ENCODE measurements at regions not wholly inside any gene's neighbourhood (a gene's known extent, or its start where the extent isn't known, plus 50 kb on each side); places are given as distances from the start of the nearest gene placed in this dataset.

DNA sequence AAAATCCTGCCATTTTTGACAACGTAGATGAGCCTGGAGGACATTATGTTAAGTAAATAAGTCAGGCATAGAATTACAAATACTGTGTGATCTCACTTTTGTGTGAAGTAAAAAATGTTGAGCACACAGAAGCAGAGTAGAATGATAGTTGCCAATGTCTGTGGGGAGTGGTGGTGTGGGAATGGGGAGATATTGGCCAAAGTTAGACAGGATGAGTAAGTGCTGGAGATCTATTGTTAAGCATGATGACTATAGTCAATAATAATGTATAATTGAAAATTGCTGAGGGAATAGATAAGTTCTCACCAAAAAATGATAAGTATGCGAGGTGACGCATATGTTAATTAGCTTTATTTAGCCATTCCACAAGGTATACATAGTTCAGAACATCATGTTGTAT, 92.0 kb downstream of the GPR85 start:
- ChIA-PET RAD21 (ENCODE audit: low non-redundant PET in 1 of 2, low total read pairs in 2 of 2, uncharacterized antibody in 2 of 2, unreplicated experiment in 2 of 2) (no interaction called here), POLR2A (no interaction called here), CTCF (no interaction called here)
- Histone ChIP-seq H3K27ac (ENCODE audit: low read depth, low read length) (no peak overlapping the region), H2AFZ (ENCODE audit: low read depth, low read length, poor library complexity, severe bottlenecking) (no peak overlapping the region), H3K9ac (ENCODE audit: low read length) (no peak overlapping the region), H3K36me3 (ENCODE audit: control insufficient read depth in 1 of 2, insufficient read depth in 2 of 2, low read length in 2 of 2) (no peaks in the 10 kb centered on the region), H3K79me2 (ENCODE audit: insufficient read depth, low read length) (no peaks in the 10 kb centered on the region), H4K20me1 (ENCODE audit: insufficient read depth) (no peaks in the 10 kb centered on the region), H3K4me2 (ENCODE audit: low read length) (no peak overlapping the region), H3K27me3 (ENCODE audit: insufficient read depth, low read length) (no peaks in the 10 kb centered on the region), H3K4me3 (replicated peaks in 1 of 2; ENCODE audit: low read depth in 1 of 2, low read length in 2 of 2) (no peak overlapping the region), H3K9me2 (ENCODE audit: insufficient read depth) (no peaks in the 10 kb centered on the region), H3K4me1 (ENCODE audit: control insufficient read depth in 1 of 2, insufficient read depth in 2 of 2, low read length in 2 of 2) (no peaks in the 10 kb centered on the region), H3K9me3 (ENCODE audit: control insufficient read depth in 1 of 2, insufficient read depth in 1 of 2, low read depth in 1 of 2, low read length in 2 of 2) (no peaks in the 10 kb centered on the region)
- DNase-seq (ENCODE audit: low read depth, low spot score) = no peak
- BruUV-seq (replicated peaks) = no TSS peak
- intact Hi-C loops (cut with micrococcal nuclease) = no loop called here
- no peak for ATAC-seq
- TF ChIP-seq RAD21 (IDR thresholded peaks at IDR 0.05; ENCODE audit: low read depth) (no peak), POLR2AphosphoS5 (IDR thresholded peaks at IDR 0.05; ENCODE audit: low read depth, low read length) (no peak), SP1 (IDR thresholded peaks at IDR 0.05; ENCODE audit: low read depth) (no peak), TCF7L2 (IDR thresholded peaks at IDR 0.05; ENCODE audit: borderline replicate concordance, extremely low read depth, insufficient read depth, insufficient read length) (no peak), ZNF274 (IDR thresholded peaks at IDR 0.05; ENCODE audit: low read depth, low read length) (no peak), SIN3A (IDR thresholded peaks at IDR 0.05; ENCODE audit: low read depth) (no peak), POLR2A (IDR thresholded peaks at IDR 0.05; ENCODE audit: borderline replicate concordance, extremely low read depth, insufficient read depth, insufficient read length) (no peak)
- TF ChIP-seq, protein P1, sequence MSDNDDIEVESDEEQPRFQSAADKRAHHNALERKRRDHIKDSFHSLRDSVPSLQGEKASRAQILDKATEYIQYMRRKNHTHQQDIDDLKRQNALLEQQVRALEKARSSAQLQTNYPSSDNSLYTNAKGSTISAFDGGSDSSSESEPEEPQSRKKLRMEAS (IDR thresholded peaks at IDR 0.05) = no peak
- TF ChIP-seq, protein P2, sequence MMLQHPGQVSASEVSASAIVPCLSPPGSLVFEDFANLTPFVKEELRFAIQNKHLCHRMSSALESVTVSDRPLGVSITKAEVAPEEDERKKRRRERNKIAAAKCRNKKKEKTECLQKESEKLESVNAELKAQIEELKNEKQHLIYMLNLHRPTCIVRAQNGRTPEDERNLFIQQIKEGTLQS (IDR thresholded peaks at IDR 0.05) = no peak

DNA sequence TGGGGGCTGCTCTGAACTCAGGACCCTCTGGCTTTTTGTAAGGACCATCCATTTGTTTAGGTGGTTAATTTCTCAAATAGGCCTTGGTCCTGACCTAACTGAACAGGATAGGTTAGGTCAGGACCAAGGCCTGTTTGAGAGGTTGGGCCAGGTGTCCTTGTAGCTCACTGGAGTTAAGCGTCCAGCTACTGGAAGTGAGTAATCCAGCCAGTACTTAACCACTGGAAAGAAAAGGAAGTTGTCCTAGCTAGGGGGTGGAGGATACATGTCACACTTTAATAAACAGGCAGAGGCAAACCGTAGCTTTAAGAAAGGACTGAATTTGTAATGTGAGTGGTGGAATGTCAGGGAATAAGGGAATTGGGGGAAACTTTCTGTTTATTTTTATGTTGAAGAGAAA, 96.0 kb downstream of the GPR85 start:
- Histone ChIP-seq H3K4me1 (ENCODE audit: control insufficient read depth in 1 of 2, insufficient read depth in 2 of 2, low read length in 2 of 2) (no peaks in the 10 kb centered on the region), H3K4me3 (replicated peaks in 1 of 2; ENCODE audit: low read depth in 1 of 2, low read length in 2 of 2) (no peak overlapping the region), H4K20me1 (ENCODE audit: insufficient read depth) (no peaks in the 10 kb centered on the region), H3K79me2 (ENCODE audit: insufficient read depth, low read length) (no peaks in the 10 kb centered on the region), H3K36me3 (ENCODE audit: control insufficient read depth in 1 of 2, insufficient read depth in 2 of 2, low read length in 2 of 2) (no peaks in the 10 kb centered on the region), H3K27ac (ENCODE audit: low read depth, low read length) (no peak overlapping the region), H3K9me3 (ENCODE audit: control insufficient read depth in 1 of 2, insufficient read depth in 1 of 2, low read depth in 1 of 2, low read length in 2 of 2) (no peaks in the 10 kb centered on the region), H3K27me3 (ENCODE audit: insufficient read depth, low read length) (no peaks in the 10 kb centered on the region), H2AFZ (ENCODE audit: low read depth, low read length, poor library complexity, severe bottlenecking) (no peak overlapping the region), H3K4me2 (ENCODE audit: low read length) (no peak overlapping the region), H3K9ac (ENCODE audit: low read length) (no peak overlapping the region), H3K9me2 (ENCODE audit: insufficient read depth) (no peaks in the 10 kb centered on the region)
- ChIA-PET POLR2A (no interaction called here), CTCF (no interaction called here), RAD21 (ENCODE audit: low non-redundant PET in 1 of 2, low total read pairs in 2 of 2, uncharacterized antibody in 2 of 2, unreplicated experiment in 2 of 2) (no interaction called here)
- DNase-seq (ENCODE audit: low read depth, low spot score) (no peak), ATAC-seq (no peak)
- BruUV-seq (replicated peaks) = no TSS peak
- intact Hi-C loops (cut with micrococcal nuclease) = no loop called here
- TF ChIP-seq YY1 (IDR thresholded peaks at IDR 0.05; ENCODE audit: extremely low read depth, insufficient replicate concordance, low read depth, low read length) (no peak), TCF7L2 (IDR thresholded peaks at IDR 0.05; ENCODE audit: borderline replicate concordance, extremely low read depth, insufficient read depth, insufficient read length) (no peak), FOSL1 (IDR thresholded peaks at IDR 0.05; ENCODE audit: low read depth) (no peak), ZNF274 (IDR thresholded peaks at IDR 0.05; ENCODE audit: low read depth, low read length) (no peak), EGR1 (IDR thresholded peaks at IDR 0.05; ENCODE audit: low read depth) (no peak), SRF (IDR thresholded peaks at IDR 0.05; ENCODE audit: low read depth) (no peak), ZFX (IDR thresholded peaks at IDR 0.05) (no peak), POLR2AphosphoS5 (IDR thresholded peaks at IDR 0.05; ENCODE audit: low read depth, low read length) (no peak), CEBPB (IDR thresholded peaks at IDR 0.05; ENCODE audit: low read depth) (no peak), ELF1 (IDR thresholded peaks at IDR 0.05; ENCODE audit: borderline replicate concordance, low read depth) (no peak), EZH2 (IDR thresholded peaks at IDR 0.05) (no peak), SP1 (IDR thresholded peaks at IDR 0.05; ENCODE audit: low read depth) (no peak)
- TF ChIP-seq, protein P3, sequence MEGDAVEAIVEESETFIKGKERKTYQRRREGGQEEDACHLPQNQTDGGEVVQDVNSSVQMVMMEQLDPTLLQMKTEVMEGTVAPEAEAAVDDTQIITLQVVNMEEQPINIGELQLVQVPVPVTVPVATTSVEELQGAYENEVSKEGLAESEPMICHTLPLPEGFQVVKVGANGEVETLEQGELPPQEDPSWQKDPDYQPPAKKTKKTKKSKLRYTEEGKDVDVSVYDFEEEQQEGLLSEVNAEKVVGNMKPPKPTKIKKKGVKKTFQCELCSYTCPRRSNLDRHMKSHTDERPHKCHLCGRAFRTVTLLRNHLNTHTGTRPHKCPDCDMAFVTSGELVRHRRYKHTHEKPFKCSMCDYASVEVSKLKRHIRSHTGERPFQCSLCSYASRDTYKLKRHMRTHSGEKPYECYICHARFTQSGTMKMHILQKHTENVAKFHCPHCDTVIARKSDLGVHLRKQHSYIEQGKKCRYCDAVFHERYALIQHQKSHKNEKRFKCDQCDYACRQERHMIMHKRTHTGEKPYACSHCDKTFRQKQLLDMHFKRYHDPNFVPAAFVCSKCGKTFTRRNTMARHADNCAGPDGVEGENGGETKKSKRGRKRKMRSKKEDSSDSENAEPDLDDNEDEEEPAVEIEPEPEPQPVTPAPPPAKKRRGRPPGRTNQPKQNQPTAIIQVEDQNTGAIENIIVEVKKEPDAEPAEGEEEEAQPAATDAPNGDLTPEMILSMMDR (IDR thresholded peaks at IDR 0.05 in 2 of 3, conservative IDR thresholded peaks at IDR 0.05 in 1 of 3; ENCODE audit: borderline replicate concordance in 1 of 3, insufficient read depth in 1 of 3, low read depth in 2 of 3, low read length in 2 of 3) = no peak
- TF ChIP-seq, protein P4, sequence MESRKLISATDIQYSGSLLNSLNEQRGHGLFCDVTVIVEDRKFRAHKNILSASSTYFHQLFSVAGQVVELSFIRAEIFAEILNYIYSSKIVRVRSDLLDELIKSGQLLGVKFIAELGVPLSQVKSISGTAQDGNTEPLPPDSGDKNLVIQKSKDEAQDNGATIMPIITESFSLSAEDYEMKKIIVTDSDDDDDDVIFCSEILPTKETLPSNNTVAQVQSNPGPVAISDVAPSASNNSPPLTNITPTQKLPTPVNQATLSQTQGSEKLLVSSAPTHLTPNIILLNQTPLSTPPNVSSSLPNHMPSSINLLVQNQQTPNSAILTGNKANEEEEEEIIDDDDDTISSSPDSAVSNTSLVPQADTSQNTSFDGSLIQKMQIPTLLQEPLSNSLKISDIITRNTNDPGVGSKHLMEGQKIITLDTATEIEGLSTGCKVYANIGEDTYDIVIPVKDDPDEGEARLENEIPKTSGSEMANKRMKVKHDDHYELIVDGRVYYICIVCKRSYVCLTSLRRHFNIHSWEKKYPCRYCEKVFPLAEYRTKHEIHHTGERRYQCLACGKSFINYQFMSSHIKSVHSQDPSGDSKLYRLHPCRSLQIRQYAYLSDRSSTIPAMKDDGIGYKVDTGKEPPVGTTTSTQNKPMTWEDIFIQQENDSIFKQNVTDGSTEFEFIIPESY (IDR thresholded peaks at IDR 0.05; ENCODE audit: extremely low read depth, insufficient replicate concordance, low read length) = no peak
